NOMO-1 treated with DMSO at 0.1 percent for 48 hours (cell line): ENCODE measurements at regions not wholly inside any gene's neighbourhood (a gene's known extent, or its start where the extent isn't known, plus 50 kb on each side); places are given as distances from the start of the nearest gene placed in this dataset.
"Not testable (repeated sequence)": the region's sequence is repeated elsewhere in the genome, so short reads cannot be mapped to it uniquely, and the experiment has no call there.

Experiments used
- DNase-seq: peaks from one replicate; lab custom pipeline; 2025; ENCODE audit not compliant: unreplicated experiment; lab: John Stamatoyannopoulos, UW

- DNase-seq = no peak
Measured at GRCh38 chr9:86578722-86579121, 224.5 kb upstream of the TUT7 start.

DNA sequence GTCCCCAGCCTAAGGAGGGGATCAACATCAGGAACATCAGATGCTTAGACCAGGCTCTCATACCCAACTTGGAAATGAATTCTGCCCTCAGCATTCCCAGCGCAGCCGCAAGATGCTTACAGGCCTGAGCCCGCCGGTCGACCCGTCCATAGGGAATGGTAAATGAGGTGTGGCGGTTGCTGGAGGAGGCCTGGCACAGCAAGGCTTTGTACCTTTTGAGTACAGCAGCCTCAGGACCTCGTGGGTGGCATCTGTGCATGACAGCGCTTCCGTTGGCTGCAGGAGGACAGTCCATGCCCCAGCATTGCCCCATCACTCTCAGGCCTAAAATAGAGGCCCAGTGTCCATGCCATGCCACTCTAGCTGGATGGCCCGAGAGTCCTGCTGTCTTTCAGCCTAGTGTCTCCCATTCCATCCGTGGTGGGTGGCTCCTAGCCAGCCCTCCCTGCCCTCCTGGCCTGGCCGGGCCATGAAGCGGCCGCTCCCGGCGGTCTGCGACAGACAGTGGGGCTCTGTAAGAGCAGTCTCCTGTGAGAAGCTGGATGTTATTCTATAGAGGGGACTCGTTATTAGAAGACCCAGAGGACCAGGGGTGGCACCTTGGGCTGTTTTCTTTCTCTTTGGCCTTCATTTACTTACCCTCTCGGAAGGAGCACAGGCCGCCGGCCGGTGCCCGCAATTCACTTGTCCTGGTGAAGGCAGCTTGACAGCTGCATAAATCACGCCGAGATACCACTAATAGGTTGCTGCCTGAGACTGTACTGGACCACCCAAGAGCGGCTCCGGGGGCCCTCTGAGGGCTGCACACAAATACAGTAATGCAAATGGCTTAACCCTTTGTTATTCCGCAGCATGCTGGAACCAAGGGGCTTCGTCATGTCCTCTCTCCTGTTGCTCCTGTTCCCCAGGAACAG is 223.5 kb upstream of the TUT7 start:
- DNase-seq = no peak

DNA sequence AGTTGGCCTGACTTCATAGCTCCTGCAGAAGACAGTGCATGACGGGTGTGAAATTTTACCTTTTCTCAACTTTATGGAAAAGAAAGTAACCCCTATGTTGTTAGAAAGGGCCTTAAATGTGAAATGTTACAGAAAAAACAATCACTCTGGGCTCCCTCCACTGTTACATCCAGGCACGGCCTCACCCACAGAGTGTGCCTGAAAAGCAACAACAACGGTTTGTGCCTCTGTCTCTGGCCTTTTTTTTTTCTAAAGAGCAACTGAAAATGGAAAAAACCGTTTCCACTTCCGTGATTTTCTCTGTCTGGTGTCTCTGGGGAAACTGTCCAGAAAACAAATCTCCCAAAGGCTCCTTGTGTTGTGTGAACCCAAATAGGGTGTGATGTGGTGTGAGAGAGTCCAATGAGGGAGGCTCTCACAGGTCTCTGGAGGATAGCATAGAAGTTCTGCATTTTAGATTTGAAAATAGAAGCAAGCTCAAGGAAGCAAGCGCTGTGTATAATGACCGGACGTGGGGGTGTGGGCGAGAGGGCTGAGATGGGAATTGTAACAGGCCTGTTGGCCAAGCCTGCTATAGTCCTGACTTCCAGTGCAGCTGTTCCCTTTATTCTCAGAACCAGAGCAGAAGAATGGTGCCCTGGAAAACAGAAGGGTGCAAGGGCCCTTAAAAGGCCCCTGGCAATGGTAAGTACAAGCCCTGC is 221.8 kb upstream of the TUT7 start:
- no peak for DNase-seq

DNA sequence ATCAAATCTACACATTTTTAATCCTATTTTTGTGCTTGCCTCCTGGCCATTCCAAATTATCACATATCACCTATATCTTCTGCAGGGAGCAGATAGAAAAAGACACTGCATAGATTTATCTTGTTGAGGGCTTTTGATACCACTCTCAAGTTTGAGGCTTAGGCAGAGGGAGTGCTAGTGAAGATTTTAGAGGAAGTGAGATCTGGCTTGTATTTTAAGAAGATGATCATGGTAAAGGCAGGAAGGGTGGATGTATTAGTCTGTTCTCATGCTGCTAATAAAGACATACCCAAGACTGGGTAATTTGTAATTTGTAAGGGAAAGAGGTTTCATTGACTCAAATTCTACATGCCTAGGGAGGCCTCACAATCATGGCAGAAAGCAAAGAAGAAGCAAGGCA is 220.9 kb upstream of the TUT7 start:
- DNase-seq = no peak

DNA sequence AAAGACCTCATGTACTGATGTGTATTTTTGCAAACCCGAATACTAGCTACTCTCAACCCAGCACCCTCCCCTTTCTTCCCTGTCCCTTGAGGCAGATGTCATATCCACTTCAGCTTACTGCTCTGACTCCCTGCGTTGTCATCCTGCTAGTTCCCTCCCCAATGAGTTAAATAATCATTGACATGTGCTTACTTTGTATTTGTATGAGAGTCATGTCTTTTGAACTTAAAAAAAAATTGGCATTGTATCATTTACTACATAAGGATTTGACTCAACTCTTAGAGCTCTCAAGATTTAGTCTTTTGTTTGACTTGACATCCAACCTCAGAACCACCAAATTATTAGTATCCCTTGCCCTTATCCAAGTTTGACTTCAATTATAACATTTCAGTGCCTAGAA is 219.7 kb upstream of the TUT7 start:
- DNase-seq = no peak

GRCh38 chr9:86572904-86573303 is 218.7 kb upstream of the TUT7 start:
- no peak for DNase-seq

DNA sequence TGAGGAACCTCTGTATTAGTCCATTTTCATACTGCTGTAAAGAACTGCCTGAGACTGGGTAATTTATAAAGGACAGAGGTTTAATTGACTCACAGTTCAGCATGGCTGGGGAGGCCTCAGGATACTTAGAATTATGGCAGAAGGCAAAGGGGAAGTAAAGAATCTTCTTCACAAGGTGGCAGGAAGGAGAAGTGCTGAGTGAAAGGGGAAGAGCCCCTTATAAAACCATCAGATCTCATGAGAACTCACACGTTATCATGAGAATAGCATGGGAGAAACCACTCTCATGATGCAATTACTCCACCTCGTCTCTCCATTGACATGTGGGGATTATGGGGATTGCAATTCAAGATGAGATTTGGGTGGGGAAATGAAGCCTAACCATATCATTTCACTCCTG is 211.4 kb upstream of the TUT7 start:
- not testable (repeated sequence) for DNase-seq

- no peak for DNase-seq
Measured at GRCh38 chr9:86563936-86564335, 209.7 kb upstream of the TUT7 start.

GRCh38 chr9:86563350-86563749 is 209.1 kb upstream of the TUT7 start:
- no peak for DNase-seq

DNA sequence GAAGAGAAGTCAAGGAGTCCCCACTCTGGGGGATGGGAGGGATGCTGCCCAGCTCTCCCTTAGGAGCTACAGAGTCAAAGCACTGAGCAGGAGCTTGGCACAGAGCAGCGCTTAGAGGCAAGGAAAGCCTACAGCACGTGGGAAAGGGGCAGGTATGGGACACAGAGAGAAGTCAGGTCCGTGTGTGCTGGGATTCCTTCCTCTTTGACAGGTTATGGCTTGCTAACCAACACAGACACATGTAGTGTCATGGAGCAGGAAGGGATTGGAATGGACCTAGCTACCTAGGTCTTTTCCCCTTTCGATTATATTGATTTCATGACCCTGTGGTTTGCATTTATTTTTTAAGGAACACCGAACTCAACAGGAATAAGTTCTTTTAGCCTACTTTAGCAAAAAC is 208.5 kb upstream of the TUT7 start:
- DNase-seq = no peak

- DNase-seq = no peak
Measured at GRCh38 chr9:86557918-86558317, 203.7 kb upstream of the TUT7 start.

DNA sequence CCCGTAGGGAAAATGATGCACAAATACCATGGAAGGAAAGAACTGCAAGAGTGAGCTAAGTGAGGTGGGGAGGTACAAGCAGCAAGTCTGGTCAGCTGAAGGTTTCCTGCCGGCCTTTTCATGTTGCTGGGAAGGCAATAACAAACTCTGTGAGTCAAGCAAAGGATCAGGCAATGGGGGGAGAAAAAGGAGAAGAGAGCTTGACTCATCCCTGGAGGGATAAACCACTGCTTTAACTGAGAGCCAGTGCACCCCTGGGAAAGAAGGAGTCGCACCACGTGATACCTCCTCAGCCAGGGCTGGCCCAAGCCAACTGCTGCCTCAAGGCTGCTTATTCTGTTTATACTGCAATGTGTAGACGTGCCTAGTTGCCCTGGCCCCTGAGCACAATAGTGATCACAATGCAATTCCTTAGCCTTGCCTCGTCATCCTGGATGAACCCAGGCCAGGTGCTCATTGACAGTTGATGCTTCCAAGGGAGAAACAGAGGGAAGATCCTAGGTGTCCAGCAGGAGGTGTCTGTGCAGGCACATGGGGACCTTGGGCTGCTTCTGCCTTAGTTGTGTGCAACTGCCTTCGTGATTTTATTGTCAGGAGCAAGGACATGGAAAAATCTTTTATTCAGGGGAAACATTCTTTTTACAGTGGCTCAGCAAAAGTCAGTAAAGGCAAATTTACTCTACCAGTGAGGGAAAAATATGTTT is 203.0 kb upstream of the TUT7 start:
- no peak for DNase-seq

DNA sequence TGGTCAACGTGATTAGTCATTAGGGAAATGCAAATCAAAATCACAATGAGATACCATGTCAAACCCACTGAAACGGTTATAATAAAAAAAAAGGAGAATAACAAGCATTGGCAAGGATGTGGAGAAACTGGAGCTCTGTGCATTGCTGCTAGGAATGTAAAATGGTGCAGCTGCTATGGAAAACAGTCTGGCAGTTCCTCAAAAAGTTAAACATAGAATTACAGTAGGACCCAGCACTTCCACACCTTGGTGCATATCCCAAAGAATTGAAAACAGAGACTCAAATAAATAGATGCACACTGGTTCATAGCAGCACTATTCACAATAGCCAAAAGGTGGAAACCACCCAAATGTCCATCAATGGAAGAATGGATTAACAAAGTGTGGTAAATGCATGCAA is 201.5 kb upstream of the TUT7 start:
- no peak for DNase-seq

DNA sequence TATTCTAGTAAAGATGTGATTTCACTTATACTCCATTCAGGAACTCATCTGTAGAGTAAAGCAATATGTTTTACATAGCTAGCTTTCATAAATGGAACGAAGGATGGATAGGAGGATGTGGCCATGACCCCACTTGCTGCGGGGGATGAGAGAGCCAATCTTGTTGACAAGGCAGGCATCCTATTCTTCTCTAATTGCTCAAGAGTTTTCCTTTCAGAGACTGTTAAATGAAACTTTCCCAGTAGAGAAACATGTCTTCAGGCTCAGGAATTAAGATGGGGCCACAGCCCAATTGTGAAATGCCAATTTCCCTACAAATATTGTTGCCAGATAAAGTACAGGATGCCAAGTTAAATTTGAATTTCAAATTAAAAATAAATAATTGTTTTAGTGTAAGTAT is 196.2 kb upstream of the TUT7 start:
- no peak for DNase-seq

GRCh38 chr9:86549920-86550319 is 195.7 kb upstream of the TUT7 start:
- no peak for DNase-seq

GRCh38 chr9:86549401-86549811 is 195.2 kb upstream of the TUT7 start:
- DNase-seq = no peak

DNA sequence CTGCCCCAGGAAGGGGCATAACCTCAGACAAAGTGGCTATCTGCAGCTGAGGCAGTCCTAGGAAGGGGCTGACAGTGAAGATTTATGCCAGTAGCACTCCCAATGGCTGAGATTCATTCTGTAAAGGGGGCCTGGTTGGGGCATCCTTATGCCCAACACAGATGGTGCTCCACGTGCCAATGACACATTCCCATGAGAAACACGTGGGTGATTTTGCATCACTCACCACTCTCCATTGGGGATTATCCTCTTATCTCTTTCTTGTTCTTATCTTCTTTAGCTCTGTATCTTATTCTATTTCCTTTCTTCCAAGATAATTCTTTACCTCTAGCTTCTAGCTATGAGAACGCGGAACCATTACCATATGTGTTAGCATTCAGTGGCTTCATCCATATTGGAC is 194.0 kb upstream of the TUT7 start:
- DNase-seq = no peak

- DNase-seq = no peak
Measured at GRCh38 chr9:86547571-86547970, 193.4 kb upstream of the TUT7 start.

DNA sequence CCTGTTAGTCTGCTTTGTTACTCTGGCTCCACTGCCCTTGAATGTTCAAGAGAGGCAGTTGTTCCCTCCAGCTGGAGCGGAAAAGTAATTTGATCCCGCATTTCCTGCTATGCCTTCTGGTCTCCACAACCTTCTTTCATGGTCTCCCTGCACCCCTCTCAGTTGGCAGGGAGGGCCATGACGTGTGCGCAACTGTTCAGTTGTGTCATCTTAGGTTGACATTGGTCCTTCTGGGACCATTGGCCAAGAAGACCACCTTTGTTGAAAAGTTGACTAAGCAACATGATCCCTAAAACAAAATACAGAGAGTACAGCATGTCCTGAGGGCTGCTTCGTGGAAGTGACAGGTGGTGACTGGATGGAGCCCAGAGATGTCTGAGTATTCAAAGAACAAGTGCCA is 192.5 kb upstream of the TUT7 start:
- no peak for DNase-seq

- no peak for DNase-seq
Measured at GRCh38 chr9:86545090-86545489, 190.9 kb upstream of the TUT7 start.

GRCh38 chr9:86541014-86541570 is 186.9 kb upstream of the TUT7 start:
- no peak for DNase-seq
